ENCODE measurements at regions not wholly inside any gene's neighbourhood (a gene's known extent, or its start where the extent isn't known, plus 50 kb on each side); places are given as distances from the start of the nearest gene placed in this dataset.

GRCh38 chr5:89942171-89942570 lies 467.4 kb downstream of the CETN3 start:
- H2AFZ ChIP-seq (ENCODE audit: low read length, unreplicated experiment), result no peak overlapping the region

GRCh38 chr5:89936576-89936975 lies 473.0 kb downstream of the CETN3 start:
- H3K36me3 ChIP-seq (ENCODE audit: insufficient read depth, low read length), result no peaks in the 10 kb centered on the region
- H2AFZ ChIP-seq (ENCODE audit: low read length, unreplicated experiment), result no peak overlapping the region
- H3K27me3 ChIP-seq (ENCODE audit: insufficient read depth, low read length), result no peaks in the 10 kb centered on the region
- H3K4me1 ChIP-seq (ENCODE audit: control insufficient read depth, insufficient read depth, low read length, unreplicated experiment), result no peaks in the 10 kb centered on the region
- no peak overlapping the region for H3K27ac ChIP-seq (ENCODE audit: low read depth, low read length)
- no peak overlapping the region for H3K4me3 ChIP-seq (ENCODE audit: low read depth, low read length)
- H3K79me2 ChIP-seq (ENCODE audit: control insufficient read depth, insufficient read depth, low read length, unreplicated experiment), result no peaks in the 10 kb centered on the region

More at GRCh38 chr5:89942171-89942570, 467.4 kb downstream of the CETN3 start:
- no peak overlapping the region for H3K4me3 ChIP-seq (ENCODE audit: low read depth, low read length)
- no peaks in the 10 kb centered on the region for H3K36me3 ChIP-seq (ENCODE audit: insufficient read depth, low read length)
- no peaks in the 10 kb centered on the region for H3K4me1 ChIP-seq (ENCODE audit: control insufficient read depth, insufficient read depth, low read length, unreplicated experiment)
- H3K79me2 ChIP-seq (ENCODE audit: control insufficient read depth, insufficient read depth, low read length, unreplicated experiment), result no peaks in the 10 kb centered on the region
- H3K27ac ChIP-seq (ENCODE audit: low read depth, low read length), result no peak overlapping the region
- no peaks in the 10 kb centered on the region for H3K27me3 ChIP-seq (ENCODE audit: insufficient read depth, low read length)

- no peak overlapping the region for H3K4me3 ChIP-seq (ENCODE audit: low read depth, low read length)
Measured at GRCh38 chr5:89934069-89934468, 475.5 kb downstream of the CETN3 start.

DNA sequence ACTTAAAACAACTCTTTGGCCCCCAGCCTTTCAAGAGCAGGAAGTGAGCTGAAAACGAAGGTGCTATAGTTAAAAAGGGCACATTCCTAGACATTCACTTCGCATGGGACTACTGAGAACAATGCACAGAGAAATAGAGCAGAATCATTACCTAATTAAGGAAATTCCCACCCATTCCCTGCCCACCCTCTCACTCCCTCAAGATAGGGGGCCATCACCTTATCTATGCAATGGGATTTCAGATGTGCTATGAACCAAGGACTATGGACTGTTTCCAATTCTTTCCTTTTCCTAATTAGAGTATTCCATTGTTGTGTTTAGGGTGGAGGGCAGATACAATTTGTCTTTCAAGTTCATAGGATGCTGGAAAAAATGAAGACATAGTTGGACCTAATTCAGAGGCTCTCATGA lies 476.8 kb downstream of the CETN3 start:
- no peaks in the 10 kb centered on the region for H3K27me3 ChIP-seq (ENCODE audit: insufficient read depth, low read length)
- no peaks in the 10 kb centered on the region for H3K36me3 ChIP-seq (ENCODE audit: insufficient read depth, low read length)
- no peak overlapping the region for H3K4me3 ChIP-seq (ENCODE audit: low read depth, low read length)
- no peak overlapping the region for H3K27ac ChIP-seq (ENCODE audit: low read depth, low read length)
- H3K4me1 ChIP-seq (ENCODE audit: control insufficient read depth, insufficient read depth, low read length, unreplicated experiment), result peaks cover 17% of the 10 kb centered on the region
- no peak overlapping the region for H2AFZ ChIP-seq (ENCODE audit: low read length, unreplicated experiment)
- no peaks in the 10 kb centered on the region for H3K79me2 ChIP-seq (ENCODE audit: control insufficient read depth, insufficient read depth, low read length, unreplicated experiment)

More at GRCh38 chr5:89934069-89934468, 475.5 kb downstream of the CETN3 start:
- Histone ChIP-seq H3K27me3 (ENCODE audit: insufficient read depth, low read length) (no peaks in the 10 kb centered on the region), H3K27ac (ENCODE audit: low read depth, low read length) (no peak overlapping the region), H3K36me3 (ENCODE audit: insufficient read depth, low read length) (no peaks in the 10 kb centered on the region), H3K79me2 (ENCODE audit: control insufficient read depth, insufficient read depth, low read length, unreplicated experiment) (no peaks in the 10 kb centered on the region), H3K4me1 (ENCODE audit: control insufficient read depth, insufficient read depth, low read length, unreplicated experiment) (peaks cover 17% of the 10 kb centered on the region), H2AFZ (ENCODE audit: low read length, unreplicated experiment) (no peak overlapping the region)

DNA sequence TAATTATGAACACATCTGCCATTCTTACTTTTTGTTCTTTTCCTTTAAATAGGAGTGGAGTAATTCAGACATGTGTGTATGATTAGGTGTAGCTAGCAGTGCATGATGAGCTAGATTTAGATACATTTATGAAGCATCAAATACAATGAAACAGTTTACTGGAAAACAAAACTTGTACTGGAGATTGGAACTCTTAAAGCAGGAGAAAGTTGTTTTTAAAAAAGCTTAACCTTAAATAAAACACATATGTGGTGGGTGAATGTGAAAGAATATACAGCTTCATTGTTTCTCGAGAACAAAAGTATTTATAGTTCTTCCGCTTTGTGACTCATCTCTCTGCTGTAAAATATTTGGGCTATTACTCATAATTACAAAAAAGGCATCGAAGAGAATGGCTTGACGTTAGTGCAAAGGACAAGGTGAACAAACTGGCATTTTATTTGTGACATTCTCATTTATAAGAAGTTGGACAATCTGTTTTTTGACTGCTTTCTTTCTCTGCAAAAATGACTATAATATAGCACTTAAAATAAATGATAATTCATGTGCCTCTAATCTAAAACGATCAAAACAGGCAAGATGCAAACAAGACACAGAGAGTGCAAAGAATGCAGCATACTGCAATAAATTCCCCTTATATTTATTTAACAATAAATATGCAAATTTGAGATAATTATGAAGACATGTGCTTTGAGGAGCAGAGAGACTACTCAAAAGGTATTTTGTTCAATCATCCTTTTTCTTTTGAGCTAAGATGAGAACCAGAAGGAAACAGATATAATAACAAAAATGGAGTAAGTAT lies 478.8 kb downstream of the CETN3 start:
- H3K27ac ChIP-seq (ENCODE audit: low read depth, low read length), result peak overlapping the region; percentile 74

DNA sequence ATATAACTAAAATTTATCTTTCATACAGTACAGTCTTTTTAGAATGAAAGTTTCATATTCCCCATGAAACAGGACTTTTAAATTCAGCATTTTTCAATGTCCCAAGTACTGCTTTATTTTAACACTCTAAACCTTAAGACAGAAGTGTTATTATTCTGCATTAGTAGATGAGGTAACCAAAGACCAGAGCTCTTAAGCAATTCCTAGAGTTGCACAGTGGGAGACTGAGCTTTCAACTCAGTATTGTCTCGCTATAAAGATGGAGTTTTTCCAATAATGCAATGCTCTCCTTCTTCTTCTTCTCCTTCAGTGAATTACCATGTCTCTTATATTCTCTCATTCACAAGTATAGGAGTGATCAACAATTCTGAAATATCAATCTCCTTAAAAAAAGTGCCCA lies 479.7 kb downstream of the CETN3 start:
- H3K36me3 ChIP-seq (ENCODE audit: insufficient read depth, low read length), result no peaks in the 10 kb centered on the region
- peak overlapping the region; percentile 82 for H2AFZ ChIP-seq (ENCODE audit: low read length, unreplicated experiment)
- 0 out of 2 replicates have a peak overlapping the region, but pooled peaks have one; percentile 60 for H3K4me3 ChIP-seq (ENCODE audit: low read depth, low read length)
- H3K79me2 ChIP-seq (ENCODE audit: control insufficient read depth, insufficient read depth, low read length, unreplicated experiment), result no peaks in the 10 kb centered on the region
- H3K27me3 ChIP-seq (ENCODE audit: insufficient read depth, low read length), result no peaks in the 10 kb centered on the region
- peak overlapping the region; percentile 74; the same call in 1 of the 2 replicates for H3K27ac ChIP-seq (ENCODE audit: low read depth, low read length)
- H3K4me1 ChIP-seq (ENCODE audit: control insufficient read depth, insufficient read depth, low read length, unreplicated experiment), result peaks cover 17% of the 10 kb centered on the region

More for the DNA sequence above, 478.8 kb downstream of the CETN3 start:
- Histone ChIP-seq H3K4me1 (ENCODE audit: control insufficient read depth, insufficient read depth, low read length, unreplicated experiment) (peaks cover 17% of the 10 kb centered on the region), H2AFZ (ENCODE audit: low read length, unreplicated experiment) (peak overlapping the region; percentile 82), H3K4me3 (ENCODE audit: low read depth, low read length) (peak overlapping the region; percentile 60), H3K79me2 (ENCODE audit: control insufficient read depth, insufficient read depth, low read length, unreplicated experiment) (no peaks in the 10 kb centered on the region), H3K36me3 (ENCODE audit: insufficient read depth, low read length) (no peaks in the 10 kb centered on the region), H3K27me3 (ENCODE audit: insufficient read depth, low read length) (no peaks in the 10 kb centered on the region)

GRCh38 chr5:89929173-89929572 lies 480.4 kb downstream of the CETN3 start:
- no peaks in the 10 kb centered on the region for H3K27me3 ChIP-seq (ENCODE audit: insufficient read depth, low read length)
- peaks cover 17% of the 10 kb centered on the region for H3K4me1 ChIP-seq (ENCODE audit: control insufficient read depth, insufficient read depth, low read length, unreplicated experiment)

GRCh38 chr5:89922161-89922560 lies 487.4 kb downstream of the CETN3 start:
- no peaks in the 10 kb centered on the region for H3K4me1 ChIP-seq (ENCODE audit: control insufficient read depth, insufficient read depth, low read length, unreplicated experiment)
- no peaks in the 10 kb centered on the region for H3K27me3 ChIP-seq (ENCODE audit: insufficient read depth, low read length)
- H3K79me2 ChIP-seq (ENCODE audit: control insufficient read depth, insufficient read depth, low read length, unreplicated experiment), result no peaks in the 10 kb centered on the region
- H3K4me3 ChIP-seq (ENCODE audit: low read depth, low read length), result no peak overlapping the region
- no peak overlapping the region for H3K27ac ChIP-seq (ENCODE audit: low read depth, low read length)
- no peaks in the 10 kb centered on the region for H3K36me3 ChIP-seq (ENCODE audit: insufficient read depth, low read length)
- H2AFZ ChIP-seq (ENCODE audit: low read length, unreplicated experiment), result no peak overlapping the region

More at GRCh38 chr5:89929173-89929572, 480.4 kb downstream of the CETN3 start:
- H3K27ac ChIP-seq (ENCODE audit: low read depth, low read length), result no peak overlapping the region
- H2AFZ ChIP-seq (ENCODE audit: low read length, unreplicated experiment), result no peak overlapping the region
- no peaks in the 10 kb centered on the region for H3K36me3 ChIP-seq (ENCODE audit: insufficient read depth, low read length)
- no peak overlapping the region for H3K4me3 ChIP-seq (ENCODE audit: low read depth, low read length)
- H3K79me2 ChIP-seq (ENCODE audit: control insufficient read depth, insufficient read depth, low read length, unreplicated experiment), result no peaks in the 10 kb centered on the region

- H3K36me3 ChIP-seq (ENCODE audit: insufficient read depth, low read length), result no peaks in the 10 kb centered on the region
- H2AFZ ChIP-seq (ENCODE audit: low read length, unreplicated experiment), result no peak overlapping the region
- no peak overlapping the region for H3K4me3 ChIP-seq (ENCODE audit: low read depth, low read length)
- no peaks in the 10 kb centered on the region for H3K4me1 ChIP-seq (ENCODE audit: control insufficient read depth, insufficient read depth, low read length, unreplicated experiment)
- H3K27me3 ChIP-seq (ENCODE audit: insufficient read depth, low read length), result no peaks in the 10 kb centered on the region
- no peaks in the 10 kb centered on the region for H3K79me2 ChIP-seq (ENCODE audit: control insufficient read depth, insufficient read depth, low read length, unreplicated experiment)
- H3K27ac ChIP-seq (ENCODE audit: low read depth, low read length), result no peak overlapping the region
Measured at GRCh38 chr5:89917112-89917511, 492.4 kb downstream of the CETN3 start.

DNA sequence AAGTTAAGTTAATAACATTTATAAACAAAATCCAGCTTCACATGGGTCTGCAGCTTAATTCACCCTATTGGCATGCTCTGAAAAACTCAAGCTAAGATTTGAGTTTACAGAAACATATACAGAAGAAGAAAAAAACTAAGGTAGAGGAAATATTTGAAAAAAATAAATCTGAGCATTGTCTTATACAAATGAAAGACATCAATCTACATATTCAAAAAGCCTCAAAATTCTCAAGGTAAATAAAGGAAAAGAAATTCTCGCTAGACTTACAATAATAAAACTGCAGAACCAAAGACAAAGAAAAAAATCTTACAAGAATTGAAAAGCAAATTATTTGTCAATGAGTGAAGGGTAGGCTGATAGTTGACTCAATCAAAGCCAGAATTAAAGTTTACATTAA lies 493.4 kb downstream of the CETN3 start:
- no peak overlapping the region for H3K27ac ChIP-seq (ENCODE audit: low read depth, low read length)
- no peaks in the 10 kb centered on the region for H3K79me2 ChIP-seq (ENCODE audit: control insufficient read depth, insufficient read depth, low read length, unreplicated experiment)
- H3K4me3 ChIP-seq (ENCODE audit: low read depth, low read length), result no peak overlapping the region
- no peaks in the 10 kb centered on the region for H3K27me3 ChIP-seq (ENCODE audit: insufficient read depth, low read length)
- H3K36me3 ChIP-seq (ENCODE audit: insufficient read depth, low read length), result no peaks in the 10 kb centered on the region
- no peak overlapping the region for H2AFZ ChIP-seq (ENCODE audit: low read length, unreplicated experiment)
- H3K4me1 ChIP-seq (ENCODE audit: control insufficient read depth, insufficient read depth, low read length, unreplicated experiment), result no peaks in the 10 kb centered on the region

- Histone ChIP-seq H3K27me3 (ENCODE audit: insufficient read depth, low read length) (no peaks in the 10 kb centered on the region), H3K36me3 (ENCODE audit: insufficient read depth, low read length) (no peaks in the 10 kb centered on the region), H3K27ac (ENCODE audit: low read depth, low read length) (no peak overlapping the region), H3K79me2 (ENCODE audit: control insufficient read depth, insufficient read depth, low read length, unreplicated experiment) (no peaks in the 10 kb centered on the region), H3K4me1 (ENCODE audit: control insufficient read depth, insufficient read depth, low read length, unreplicated experiment) (no peaks in the 10 kb centered on the region), H3K4me3 (ENCODE audit: low read depth, low read length) (no peak overlapping the region), H2AFZ (ENCODE audit: low read length, unreplicated experiment) (no peak overlapping the region)
Measured at GRCh38 chr5:89908876-89909275, 500.7 kb downstream of the CETN3 start.
